CD4-positive, alpha-beta T cell treated with Interleukin-15 for 1 hour (primary cell): ENCODE measurements at regions not wholly inside any gene's neighbourhood (a gene's known extent, or its start where the extent isn't known, plus 50 kb on each side); places are given as distances from the start of the nearest gene placed in this dataset.

Experiments
- DNase-seq: peaks from one replicate; pipeline ENCODE4 v3.0.0-alpha.2; 2020

DNA sequence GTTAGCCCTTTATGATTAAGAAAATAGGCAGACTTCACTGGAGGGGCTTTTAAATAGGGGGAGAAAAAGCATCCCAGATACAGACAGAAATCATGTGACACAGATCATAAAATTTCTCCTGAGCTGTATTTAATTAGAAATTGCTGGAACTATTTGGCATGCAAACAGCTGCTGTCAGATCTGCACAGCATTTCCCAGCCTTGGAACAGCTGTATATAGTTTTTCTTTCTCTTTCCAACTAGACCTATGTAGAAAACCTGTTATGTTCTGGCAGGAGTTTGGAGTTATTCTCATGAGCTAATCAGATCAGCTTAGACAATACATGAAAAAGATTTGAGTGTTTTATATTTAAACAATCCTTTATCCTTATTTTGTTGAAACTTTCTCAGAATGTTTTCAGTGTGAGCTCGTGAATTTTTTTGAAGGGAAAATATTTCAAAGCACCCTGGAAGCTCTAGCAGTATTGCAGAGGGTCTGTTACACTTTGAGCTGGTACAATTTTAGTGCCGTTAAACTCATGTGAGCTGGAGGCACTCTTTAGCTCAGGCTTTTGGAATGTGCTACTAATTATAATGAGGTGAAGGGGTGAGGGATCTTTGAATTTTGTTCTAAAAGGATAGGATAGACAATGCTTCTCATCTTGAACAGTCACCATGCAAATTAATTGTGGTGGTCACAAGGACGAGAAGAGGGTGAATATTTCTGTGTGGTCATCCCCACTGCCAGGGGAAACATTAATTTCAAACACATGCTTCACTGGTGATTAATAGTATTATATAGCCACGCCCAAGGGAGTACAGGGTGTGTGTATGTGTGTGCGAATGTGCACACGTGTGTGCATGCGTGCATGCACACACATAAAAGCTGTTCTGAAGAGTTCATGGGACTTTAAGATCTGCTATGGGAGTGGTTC is 239.4 kb upstream of the FBXL7 start:
- no peak for DNase-seq

DNA sequence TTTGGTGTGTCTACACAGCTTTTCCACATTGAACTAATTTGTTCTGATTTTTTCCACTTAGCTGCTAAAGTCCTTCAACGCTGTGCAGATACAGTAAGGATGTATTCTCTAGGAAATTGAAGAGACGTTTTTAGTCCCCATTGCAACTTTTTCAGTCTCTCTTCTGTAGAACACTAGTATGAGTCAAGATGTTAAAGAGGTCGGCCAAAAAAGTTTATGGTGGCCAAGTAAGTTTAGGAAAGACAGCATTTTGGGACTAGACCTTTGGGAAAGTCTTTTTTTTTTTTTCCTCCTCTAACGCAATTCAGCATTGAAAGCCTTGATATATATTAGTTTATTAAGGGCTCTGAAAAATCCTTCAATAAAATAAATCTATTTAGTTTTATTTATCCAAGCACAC is 243.5 kb upstream of the FBXL7 start:
- no peak for DNase-seq

DNA sequence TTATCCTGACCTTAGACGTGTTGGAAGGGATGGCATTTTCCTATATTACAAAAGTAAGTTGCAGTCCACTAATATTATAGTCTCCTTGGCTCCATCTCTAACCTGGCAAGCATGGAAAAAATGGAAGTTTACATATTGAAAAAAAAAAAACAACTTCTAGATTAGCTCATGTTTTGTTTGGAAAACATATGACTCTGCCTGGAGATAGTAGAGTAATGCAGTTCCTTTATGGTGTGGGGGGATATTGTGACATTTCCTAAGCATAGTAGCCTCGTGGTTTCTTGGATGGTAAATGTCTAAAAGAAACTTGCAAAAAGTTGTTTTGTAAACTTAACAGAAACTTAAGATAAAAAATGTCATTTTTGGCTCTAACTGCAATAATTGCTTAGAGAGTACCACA is 244.4 kb upstream of the FBXL7 start:
- no peak for DNase-seq

DNA sequence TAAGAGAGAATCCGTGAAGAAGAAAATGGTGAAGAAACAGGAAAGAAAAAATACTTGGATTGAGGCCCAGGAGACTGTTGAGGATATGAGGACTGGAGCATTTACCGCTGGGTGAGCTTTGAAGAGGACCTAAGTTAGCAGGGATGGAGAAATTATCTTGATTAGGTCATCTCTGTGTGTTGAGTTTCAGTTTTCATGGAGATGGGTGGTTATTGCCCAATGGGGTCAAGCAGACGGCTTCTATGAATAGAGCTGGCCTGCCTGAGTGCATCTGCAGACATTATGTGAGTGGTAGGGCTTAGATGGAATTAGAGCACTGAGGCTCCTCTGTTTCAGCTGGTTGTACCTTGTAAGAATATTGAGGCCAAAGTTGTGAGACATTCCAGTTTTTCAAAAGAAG is 245.4 kb upstream of the FBXL7 start:
- DNase-seq: no peak

DNA sequence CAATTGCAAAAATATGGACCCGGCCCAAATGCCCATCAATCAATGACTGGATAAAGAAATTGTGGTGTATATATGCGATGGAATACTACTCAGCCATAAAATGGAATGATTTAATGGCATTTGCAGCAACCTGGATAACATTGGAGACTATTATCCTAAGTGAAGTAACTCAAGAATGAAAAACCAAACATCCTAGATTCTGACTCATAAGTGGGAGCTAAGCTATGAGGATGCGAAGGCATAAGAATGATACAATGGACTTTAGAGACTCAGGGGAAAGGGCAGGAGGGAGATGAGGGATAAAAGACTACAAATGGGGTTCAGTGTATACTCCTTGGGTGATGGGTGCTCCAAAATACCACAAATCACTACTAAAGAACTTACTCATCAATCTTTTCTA is 247.6 kb upstream of the FBXL7 start:
- DNase-seq: no peak

DNA sequence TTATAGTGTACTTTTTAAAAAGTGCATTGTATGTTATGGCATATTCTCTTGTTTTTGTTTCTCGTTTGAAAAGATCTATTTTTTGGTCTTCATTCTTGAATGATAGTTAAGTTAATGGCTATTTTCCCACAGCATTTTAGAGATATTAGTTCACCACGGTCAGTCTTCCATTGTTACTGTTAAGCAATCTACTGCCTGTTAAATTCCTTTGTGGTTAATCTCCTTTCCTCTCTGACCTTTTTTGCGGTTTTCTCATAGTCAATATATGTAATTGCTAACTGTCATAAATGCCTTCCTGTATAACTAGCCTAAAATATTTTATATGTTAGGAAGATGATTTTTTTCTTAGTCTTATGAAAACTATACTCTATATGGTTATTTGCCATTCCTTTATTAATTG is 250.8 kb upstream of the FBXL7 start:
- DNase-seq: no peak

DNA sequence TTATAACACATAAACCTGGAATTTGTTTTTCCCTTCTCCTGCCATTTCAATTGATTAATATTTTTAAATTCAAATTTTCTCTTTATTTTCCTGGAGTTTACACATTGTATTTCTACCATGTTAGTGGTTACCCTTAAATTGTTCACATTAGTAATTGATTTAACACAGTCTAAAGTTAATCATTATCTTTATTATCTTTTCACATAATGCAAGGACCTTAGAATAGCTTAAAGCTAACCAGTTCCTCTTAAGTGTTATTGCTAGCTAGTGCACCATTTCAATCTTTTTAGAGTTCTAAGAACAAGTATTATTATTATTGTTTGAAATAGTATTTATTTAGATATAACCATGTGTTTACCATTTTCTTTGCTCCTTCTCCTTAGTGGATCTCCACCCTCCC is 251.2 kb upstream of the FBXL7 start:
- no peak for DNase-seq

DNA sequence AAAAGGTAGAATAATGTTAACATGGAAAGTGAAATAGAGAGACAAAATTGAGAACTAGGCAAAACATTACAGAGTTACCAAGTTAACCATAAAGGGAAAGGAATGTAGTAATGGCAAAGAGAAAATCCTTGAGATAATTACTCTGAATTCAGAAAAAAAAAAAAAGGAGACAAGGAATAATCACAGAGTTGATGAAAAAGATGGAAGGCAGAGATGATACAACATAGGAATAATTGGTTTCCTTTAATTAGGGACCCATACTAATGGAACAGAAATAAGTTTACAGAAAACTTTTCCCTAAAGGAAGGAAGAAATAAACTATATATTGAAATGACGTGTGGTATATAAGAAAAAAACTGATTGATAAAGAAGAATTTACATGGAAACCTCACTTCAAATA is 254.1 kb upstream of the FBXL7 start:
- no peak for DNase-seq

DNA sequence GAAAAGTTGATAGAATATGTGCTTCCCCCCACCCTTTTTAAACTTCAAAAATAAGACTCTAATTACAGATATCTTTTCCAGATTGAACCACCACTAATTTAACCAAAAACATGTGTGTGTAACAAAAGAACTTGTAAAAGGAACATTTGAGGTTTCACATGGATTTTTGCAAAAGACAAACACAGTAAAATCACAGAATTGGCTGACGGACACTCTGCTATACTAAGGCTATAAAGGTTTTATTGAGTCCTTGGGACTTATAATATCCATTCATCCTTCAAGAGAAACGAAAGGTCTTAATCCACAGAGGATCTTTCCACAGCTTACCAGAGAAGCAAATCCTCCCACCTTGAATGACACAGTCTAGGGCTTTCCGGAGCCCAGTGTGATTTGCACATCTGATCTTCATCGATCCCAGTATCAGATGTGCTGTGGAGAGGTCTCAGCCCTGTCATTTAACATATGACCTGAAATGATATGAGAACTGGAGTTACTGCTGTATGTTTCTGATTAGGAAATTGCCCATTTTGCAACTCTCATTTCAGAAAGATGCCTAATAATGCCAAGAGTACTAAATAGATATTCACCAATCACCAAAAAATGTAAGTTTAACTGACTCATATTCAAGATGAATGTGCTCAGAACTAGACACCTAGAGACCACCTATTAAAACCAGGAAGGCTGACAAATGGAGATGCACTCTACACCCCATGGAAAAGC is 256.5 kb upstream of the FBXL7 start:
- DNase-seq: no peak

DNA sequence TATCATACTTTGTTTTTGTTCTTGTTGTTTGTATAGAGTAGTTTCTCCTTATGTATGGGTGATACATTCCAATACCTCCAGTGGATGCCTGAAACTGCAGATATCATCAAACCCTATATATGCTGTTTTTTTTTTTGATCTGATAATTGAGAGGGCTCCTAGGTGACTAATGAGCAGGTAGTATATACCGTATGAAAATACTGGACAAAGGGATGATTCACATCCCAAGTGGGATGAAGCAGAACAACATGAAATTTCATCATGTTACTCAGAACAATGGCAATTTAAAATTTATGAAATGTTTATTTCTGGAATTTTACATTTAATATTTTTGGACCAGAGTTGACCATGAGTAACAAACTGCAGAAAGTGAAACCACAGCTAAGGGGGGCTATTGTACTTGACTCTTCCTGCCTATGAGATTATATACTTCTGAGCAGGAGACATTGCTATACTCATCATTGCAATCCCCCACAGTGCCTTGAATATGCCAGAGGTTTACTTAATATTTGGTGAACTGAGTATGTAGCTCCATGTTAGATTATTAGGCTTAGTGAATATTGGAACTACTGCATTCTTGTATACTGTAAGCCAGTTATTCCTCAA is 258.7 kb upstream of the FBXL7 start:
- DNase-seq: no peak

DNA sequence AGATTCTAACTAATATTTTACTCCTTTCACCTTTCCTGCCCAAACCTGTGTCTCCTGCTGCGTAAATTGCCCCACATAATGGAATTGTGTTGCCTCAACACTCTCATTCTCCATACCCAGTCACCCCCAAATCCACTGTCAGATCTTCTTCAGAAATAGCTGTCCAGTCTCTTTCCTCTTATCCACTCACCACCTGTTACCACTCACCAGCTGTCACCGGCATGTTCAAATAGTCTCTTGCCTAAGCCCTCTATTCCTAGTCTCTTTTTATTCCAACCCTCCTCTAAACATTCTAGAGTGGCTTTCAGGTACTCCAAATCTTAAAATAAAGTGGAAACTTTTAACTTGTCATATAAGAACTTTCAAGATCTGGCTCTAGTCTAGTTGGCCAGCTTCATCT is 262.0 kb upstream of the FBXL7 start:
- DNase-seq: no peak

DNA sequence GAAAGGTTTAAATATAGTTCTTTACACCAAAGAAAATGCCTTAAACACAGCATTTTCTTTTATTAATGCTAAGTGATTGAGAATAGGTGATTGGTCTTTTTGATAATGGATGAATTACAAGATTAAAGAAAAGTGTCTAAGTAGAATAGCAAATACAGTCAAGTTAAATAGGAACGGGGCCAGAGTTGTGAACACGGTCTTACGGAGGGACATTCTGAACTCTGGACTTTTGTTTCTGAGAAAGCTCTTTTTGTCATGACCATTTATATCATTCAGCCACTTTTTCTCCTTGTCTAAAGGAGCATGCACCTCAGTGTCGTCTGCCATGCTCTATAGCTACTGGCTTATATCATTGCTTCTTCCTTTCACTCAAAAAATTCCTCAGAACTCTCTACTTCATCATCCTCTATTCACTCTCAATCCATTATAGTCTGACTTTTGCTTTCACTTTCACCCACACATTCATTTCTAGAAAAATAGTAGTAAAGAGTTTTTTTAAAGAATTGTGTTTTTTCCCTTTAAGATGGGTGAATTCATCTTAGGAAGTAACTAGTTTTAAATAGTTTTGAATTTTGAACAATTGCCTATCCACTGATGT is 263.0 kb upstream of the FBXL7 start:
- DNase-seq: no peak

DNA sequence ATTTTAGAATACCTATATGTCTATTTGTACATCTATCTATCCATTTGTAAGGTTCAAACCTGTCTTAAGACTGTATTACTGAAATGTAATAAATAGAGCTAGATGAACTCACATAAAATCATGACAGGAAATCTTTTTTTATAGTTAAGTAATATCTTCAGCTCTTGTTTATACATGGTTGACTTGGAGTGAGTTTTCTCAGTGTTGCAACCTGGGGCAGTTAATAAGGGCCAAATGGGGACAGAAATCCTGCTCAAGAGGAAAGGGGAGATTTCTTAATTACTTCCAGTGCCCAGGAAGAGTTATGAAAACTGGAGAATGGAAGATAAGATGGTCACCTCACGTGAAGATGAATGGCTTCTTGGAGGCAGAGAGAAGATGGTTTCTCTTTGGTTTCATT is 265.1 kb upstream of the FBXL7 start:
- DNase-seq: no peak

DNA sequence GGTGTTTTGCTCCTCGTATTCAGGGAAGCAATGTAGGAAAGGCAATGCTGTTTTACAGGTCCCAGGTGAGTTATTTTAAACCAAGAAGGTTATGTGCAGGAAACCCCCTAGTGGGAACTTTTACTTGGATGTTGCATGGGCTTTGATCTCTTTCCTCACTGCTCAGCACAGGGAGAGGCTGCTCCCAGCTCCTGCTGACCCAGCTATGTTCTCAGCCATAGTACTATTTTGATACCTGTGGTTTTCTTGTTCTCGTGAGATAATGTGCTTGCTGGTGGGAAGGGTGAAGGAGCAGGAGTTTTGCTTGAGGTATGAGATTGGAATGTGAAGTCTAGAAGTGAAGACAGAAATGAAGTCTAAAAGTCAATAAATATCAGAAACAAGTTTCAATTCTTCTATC is 265.6 kb upstream of the FBXL7 start:
- no peak for DNase-seq

DNA sequence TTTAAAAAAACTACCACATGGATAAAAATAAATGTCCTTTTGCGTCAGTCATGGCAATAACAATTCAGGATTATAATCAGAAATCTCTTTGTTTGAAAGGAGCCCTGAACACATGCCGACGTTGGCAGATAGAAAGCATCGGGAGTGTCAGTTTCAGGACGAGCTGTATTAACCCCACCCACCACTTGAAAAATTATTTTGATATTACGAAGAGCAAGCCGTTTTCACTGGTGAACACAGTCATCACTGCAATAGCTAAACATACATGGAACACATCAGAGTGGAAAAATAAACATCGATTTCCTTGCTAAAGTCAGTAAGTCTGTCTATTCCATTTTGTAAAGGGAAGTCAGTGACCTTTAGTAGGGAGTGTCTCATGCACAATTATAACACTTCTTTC is 266.4 kb upstream of the FBXL7 start:
- DNase-seq: no peak

DNA sequence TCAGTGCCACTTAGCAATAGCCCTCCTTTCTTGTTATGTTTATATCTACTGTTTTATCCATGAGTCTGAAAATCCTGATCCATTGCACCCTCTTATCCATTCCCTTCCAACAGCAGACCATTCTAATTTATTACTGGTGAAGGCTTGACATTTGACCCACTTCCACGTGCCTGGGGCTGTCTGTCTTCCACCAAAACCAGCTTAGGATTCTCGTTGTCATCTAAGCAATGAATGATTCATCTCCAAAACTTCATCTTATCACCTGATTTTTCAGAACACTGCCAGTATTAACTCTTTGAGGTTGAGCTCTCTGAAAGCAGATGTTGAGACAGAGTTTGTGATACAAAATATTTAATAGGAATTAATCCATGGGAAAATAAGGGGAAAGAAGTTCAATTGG is 277.8 kb upstream of the FBXL7 start:
- no peak for DNase-seq

DNA sequence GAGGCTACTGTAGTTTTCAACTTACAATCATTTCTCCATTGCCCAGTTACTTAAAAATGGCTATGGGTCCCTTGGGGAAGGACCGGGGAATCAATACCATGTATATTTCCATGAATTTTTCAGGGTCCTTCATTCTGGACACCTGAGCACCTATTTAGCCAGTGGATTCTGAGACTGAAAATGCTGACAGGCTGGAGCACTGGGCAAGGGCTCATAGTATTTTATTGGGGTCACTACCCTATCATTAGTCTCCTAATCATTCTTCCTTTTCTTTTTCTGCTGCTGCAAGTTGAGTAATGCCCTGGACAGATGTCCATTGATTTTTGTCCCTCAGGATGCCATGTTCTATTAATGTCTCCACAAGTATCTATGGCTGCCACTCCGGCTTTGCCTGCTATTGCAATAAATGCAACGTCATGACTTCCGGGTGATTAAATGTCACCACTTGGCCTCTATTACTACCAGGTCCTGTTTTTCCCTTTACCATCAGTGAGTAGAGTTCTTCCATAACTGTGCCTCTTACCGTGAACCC is 279.3 kb upstream of the FBXL7 start:
- no peak for DNase-seq

DNA sequence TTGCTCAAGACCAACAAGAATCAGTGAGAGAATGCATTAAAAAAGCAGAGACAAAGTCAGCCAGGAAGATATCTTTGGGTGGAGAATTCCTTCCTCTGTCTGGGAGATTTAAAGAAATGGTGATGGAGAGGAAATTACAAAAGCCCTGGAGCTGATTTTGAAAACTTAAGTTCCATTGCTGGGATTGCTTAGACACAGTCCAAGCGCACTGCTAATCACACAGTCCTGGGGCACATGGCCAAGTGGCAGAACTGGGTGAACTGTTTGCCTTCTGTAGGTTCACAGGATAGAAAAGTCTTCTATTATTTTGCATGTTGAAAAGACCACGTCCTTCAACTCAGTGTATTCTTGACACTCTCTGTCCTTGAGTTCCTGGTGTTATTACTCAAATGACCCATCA is 284.9 kb upstream of the FBXL7 start:
- no peak for DNase-seq

DNA sequence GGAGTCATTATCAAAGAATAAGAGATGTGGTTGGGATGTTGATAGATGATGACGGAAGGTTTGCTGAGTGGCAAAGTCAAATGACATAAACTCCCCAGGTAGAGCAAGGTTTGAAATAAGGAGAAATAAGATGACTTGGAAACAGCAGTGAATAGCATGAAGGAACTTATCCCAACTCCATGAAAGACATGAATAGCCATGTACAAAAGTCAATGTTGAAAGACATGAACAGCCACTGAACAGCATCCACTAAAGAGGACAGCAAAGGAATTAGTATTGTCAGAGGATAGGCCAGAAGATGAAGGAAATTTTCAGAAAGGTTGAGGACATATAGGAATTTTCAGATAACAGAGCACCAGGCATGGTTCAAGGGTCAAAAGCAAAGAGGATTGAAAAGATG is 286.0 kb upstream of the FBXL7 start:
- no peak for DNase-seq

DNA sequence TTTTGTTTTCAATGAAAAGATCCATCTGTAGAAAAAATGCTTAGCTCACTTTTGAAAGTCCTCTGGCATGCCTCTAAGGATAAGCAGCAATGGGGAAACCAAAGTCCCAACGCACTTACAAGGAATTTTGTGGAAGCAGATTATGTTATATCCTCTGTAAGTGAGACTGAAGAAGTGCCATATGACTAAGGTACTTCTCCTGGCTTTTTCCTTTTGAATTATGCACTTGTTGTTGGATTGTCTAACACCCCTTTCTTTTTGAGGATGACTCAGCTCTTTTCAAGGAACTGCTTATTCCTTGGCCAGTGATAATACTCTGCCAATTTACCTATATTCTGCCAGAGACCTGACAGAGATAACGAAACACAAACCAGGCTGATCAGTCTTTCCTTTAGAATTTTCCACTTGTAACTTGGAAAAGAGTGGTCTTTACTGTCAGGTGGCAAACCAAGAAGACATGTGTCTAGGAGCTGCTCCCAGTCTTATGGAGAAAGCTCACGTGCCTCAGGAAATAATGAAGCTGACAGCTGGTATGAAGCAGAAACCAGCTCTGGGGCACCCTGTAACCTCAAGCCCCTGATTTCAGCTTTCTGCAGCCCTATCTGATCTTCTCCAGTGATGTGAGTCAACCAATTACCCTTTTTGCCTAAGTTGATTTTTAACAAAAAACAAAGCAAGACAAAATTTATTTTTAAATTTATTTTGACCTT is 290.8 kb upstream of the FBXL7 start:
- no peak for DNase-seq

DNA sequence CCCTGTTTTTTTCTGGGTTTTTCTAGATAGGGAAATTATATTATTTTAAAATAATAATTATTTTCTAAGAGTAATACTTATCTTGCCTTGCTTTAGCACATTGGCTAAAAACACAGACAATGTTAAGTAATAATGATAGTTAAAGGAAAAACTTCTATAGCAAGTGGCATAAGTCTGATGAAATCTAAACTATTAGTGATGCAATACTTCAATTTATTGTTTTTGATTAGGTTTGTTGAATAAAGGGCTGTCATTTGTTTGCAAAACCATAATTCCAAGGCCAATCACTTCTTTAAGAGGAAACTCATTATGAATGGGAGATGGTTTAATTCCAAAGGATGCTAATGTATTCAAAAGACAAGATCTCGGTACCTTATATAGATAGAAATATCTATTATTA is 293.8 kb upstream of the FBXL7 start:
- no peak for DNase-seq

DNA sequence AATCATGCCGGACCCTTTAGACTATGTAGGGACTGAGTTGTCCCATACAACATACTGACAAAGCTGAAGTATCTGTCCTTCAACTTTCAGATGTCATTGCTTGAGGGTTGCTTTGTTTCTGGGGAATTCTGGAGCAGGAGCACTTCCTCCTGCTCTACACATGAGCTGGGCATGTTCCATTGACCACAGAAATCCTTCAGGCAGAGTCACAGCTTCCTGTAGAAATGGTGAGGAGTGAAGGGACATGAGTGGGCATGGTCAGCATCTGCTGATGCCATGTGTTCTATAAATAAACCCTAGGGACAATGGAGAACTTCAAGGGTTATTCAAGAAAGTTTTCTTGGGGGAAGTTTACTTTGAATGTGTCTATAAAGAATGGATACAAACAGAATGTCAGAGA is 296.6 kb upstream of the FBXL7 start:
- DNase-seq: no peak

DNA sequence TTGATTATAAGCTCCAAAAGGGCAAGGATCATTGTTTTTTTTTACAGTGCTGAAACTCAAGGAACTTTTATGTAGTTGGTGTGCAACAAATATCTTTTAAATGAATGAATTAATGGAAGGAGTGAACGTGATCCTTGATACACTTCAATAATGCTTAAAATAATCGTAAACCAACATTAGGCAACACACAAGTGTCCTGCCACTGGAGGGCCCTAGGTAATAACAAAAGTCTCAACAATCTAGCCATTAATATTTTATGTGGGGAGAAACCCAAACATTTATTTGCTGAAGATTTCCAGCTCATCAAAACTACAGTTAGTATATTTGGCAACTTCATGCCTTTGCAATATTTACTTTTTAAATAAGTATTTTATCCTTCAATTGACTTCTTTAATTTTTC is 309.0 kb upstream of the FBXL7 start:
- DNase-seq: no peak
